ENCODE measurements at regions not wholly inside any gene's neighbourhood (a gene's known extent, or its start where the extent isn't known, plus 50 kb on each side); places are given as distances from the start of the nearest gene placed in this dataset.

GRCh38 chrX:40184968-40185367 lies 87.2 kb upstream of the BCOR start:
- intact Hi-C loops (cut with micrococcal nuclease; ENCODE audit: unreplicated experiment) = no loop called here
- no peaks in the 10 kb centered on the region for H3K27me3 ChIP-seq (ENCODE audit: insufficient read depth, low read depth)
- CTCF ChIA-PET = no interaction called here
- H3K4me2 ChIP-seq = no peak overlapping the region
- H3K36me3 ChIP-seq (ENCODE audit: low read depth) = no peaks in the 10 kb centered on the region
- no peaks in the 10 kb centered on the region for H4K20me1 ChIP-seq (ENCODE audit: insufficient read depth)
- H3K4me3 ChIP-seq = no peak overlapping the region
- no peak overlapping the region for H2AFZ ChIP-seq
- no peaks in the 10 kb centered on the region for H3F3A ChIP-seq (ENCODE audit: insufficient read depth, low read depth)
- H3K27ac ChIP-seq = no peak overlapping the region
- TF ChIP-seq EZH2 (IDR thresholded peaks at IDR 0.05; ENCODE audit: low read depth) (no peak), CTCF (conservative IDR thresholded peaks at IDR 0.05) (no peak)
- no peaks in the 10 kb centered on the region for H3K4me1 ChIP-seq (replicated peaks; ENCODE audit: insufficient read depth)
- no peaks in the 10 kb centered on the region for H3K9me3 ChIP-seq (ENCODE audit: insufficient read depth, low read depth)
- no peaks in the 10 kb centered on the region for H3K79me2 ChIP-seq (ENCODE audit: low read depth)
- H3K9me2 ChIP-seq (ENCODE audit: insufficient read depth) = no peaks in the 10 kb centered on the region
- DNase-seq = no peak
- no TSS peak for BruUV-seq (replicated peaks)
- POLR2A ChIA-PET (ENCODE audit: unreplicated experiment) = no interaction called here

- Histone ChIP-seq H3K9me2 (ENCODE audit: insufficient read depth) (no peaks in the 10 kb centered on the region), H3K27ac (no peak overlapping the region), H3K4me1 (replicated peaks; ENCODE audit: insufficient read depth) (no peaks in the 10 kb centered on the region), H3K79me2 (ENCODE audit: low read depth) (no peaks in the 10 kb centered on the region), H3K27me3 (ENCODE audit: insufficient read depth, low read depth) (no peaks in the 10 kb centered on the region), H2AFZ (no peak overlapping the region), H3K9me3 (ENCODE audit: insufficient read depth, low read depth) (no peaks in the 10 kb centered on the region), H4K20me1 (ENCODE audit: insufficient read depth) (no peaks in the 10 kb centered on the region), H3K4me3 (no peak overlapping the region), H3K4me2 (no peak overlapping the region), H3F3A (ENCODE audit: insufficient read depth, low read depth) (no peaks in the 10 kb centered on the region), H3K36me3 (ENCODE audit: low read depth) (no peaks in the 10 kb centered on the region)
- no TSS peak for BruUV-seq (replicated peaks)
- intact Hi-C loops (cut with micrococcal nuclease; ENCODE audit: unreplicated experiment) = no loop called here
- DNase-seq = no peak
- ChIA-PET CTCF (no interaction called here), POLR2A (ENCODE audit: unreplicated experiment) (no interaction called here)
- TF ChIP-seq EZH2 (IDR thresholded peaks at IDR 0.05; ENCODE audit: low read depth) (no peak), CTCF (conservative IDR thresholded peaks at IDR 0.05) (no peak)
Measured at GRCh38 chrX:40182615-40183014, 84.9 kb upstream of the BCOR start.

- H4K20me1 ChIP-seq (ENCODE audit: insufficient read depth) = no peaks in the 10 kb centered on the region
- POLR2A ChIA-PET (ENCODE audit: unreplicated experiment) = no interaction called here
- H3K4me1 ChIP-seq (replicated peaks; ENCODE audit: insufficient read depth) = no peaks in the 10 kb centered on the region
- no peaks in the 10 kb centered on the region for H3F3A ChIP-seq (ENCODE audit: insufficient read depth, low read depth)
- no peaks in the 10 kb centered on the region for H3K9me3 ChIP-seq (ENCODE audit: insufficient read depth, low read depth)
- H3K9me2 ChIP-seq (ENCODE audit: insufficient read depth) = no peaks in the 10 kb centered on the region
- TF ChIP-seq CTCF (conservative IDR thresholded peaks at IDR 0.05) (no peak), EZH2 (IDR thresholded peaks at IDR 0.05; ENCODE audit: low read depth) (no peak)
- intact Hi-C loops (cut with micrococcal nuclease; ENCODE audit: unreplicated experiment) = no loop called here
- no peaks in the 10 kb centered on the region for H3K36me3 ChIP-seq (ENCODE audit: low read depth)
- H3K27ac ChIP-seq = no peak overlapping the region
- BruUV-seq (replicated peaks) = no TSS peak
- no peak overlapping the region for H3K4me3 ChIP-seq
- no peak for DNase-seq
- no peak overlapping the region for H2AFZ ChIP-seq
- no peaks in the 10 kb centered on the region for H3K27me3 ChIP-seq (ENCODE audit: insufficient read depth, low read depth)
- CTCF ChIA-PET = no interaction called here
- H3K79me2 ChIP-seq (ENCODE audit: low read depth) = no peaks in the 10 kb centered on the region
- no peak overlapping the region for H3K4me2 ChIP-seq
Measured at GRCh38 chrX:40182095-40182494, 84.3 kb upstream of the BCOR start.

All from PC-9 (cell line).